NT2/D1 (cell line): ENCODE measurements at regions not wholly inside any gene's neighbourhood (a gene's known extent, or its start where the extent isn't known, plus 50 kb on each side); places are given as distances from the start of the nearest gene placed in this dataset.

Experiments
- YY1 ChIP-seq: IDR thresholded peaks from 2 replicates; pipeline ENCODE4 v1.6.1; 2011; ENCODE audit not compliant: insufficient read length, insufficient read depth
- ZNF274 ChIP-seq: IDR thresholded peaks from 2 replicates; pipeline ENCODE4 v1.6.1; 2011; ENCODE audit warnings: mild to moderate bottlenecking, low read depth, low read length

- TF ChIP-seq ZNF274 (no peak), YY1 (no peak)
Measured at GRCh38 chr1:184188037-184188436, 136.5 kb downstream of the TSEN15 start.
